Endothelial cell of umbilical vein (primary cell): ENCODE measurements at regions not wholly inside any gene's neighbourhood (a gene's known extent, or its start where the extent isn't known, plus 50 kb on each side); places are given as distances from the start of the nearest gene placed in this dataset.

Source experiments
- BruUV-seq: library from RNA; stranded (reverse); fragments of 400-500 nt; replicated peaks from 2 replicates; lab custom pipeline; 2021; lab: Mats Ljungman, UMichigan
- CTCF ChIA-PET: fragments of 300-600, 350-600 bp; sonication (Branson Sonifier 250); formaldehyde crosslinking; loops from one replicate; lab custom pipeline; 2021; ENCODE audit warnings: antibody characterized with exemption, inconsistent platforms; lab: Charles Lee
- POLR2A ChIA-PET: fragments of 300-600, 350-600 bp; sonication (Branson Sonifier 250); formaldehyde crosslinking; loops from one replicate; lab custom pipeline; 2021; ENCODE audit warnings: antibody characterized with exemption, inconsistent platforms; lab: Charles Lee
- DNase-seq: peaks from one replicate; pipeline ENCODE4 v3.0.0-alpha.2; 2011; ENCODE audit warnings: low read depth, low spot score
- FAIRE-seq: peaks from 2 replicates; lab custom pipeline; 2011; peaks lifted over from hg19 to GRCh38; lab: Jason Lieb, UNC
- H2AFZ ChIP-seq: 2 replicates; pipeline ENCODE4 v1.6.0; 2012; ENCODE audit warnings: low read depth, low read length, control low read depth, inconsistent platforms
- H3K27ac ChIP-seq: 2 replicates; pipeline ENCODE4 v1.5.1; 2011; ENCODE audit warnings: low read depth, mild to moderate bottlenecking, control low read depth, low read length, moderate library complexity; ENCODE audit not compliant: insufficient read depth
- H3K27me3 ChIP-seq, 2 experiments: 2 replicates each; pipeline versions ENCODE4 v1.6.0 to v1.6.1; 2011; ENCODE audit warnings: low read length in 2 of 2, mixed read lengths in 1 of 2; ENCODE audit not compliant: control insufficient read depth in 2 of 2, insufficient read depth in 2 of 2
- H3K36me3 ChIP-seq, 2 experiments: 2 replicates in 1 of 2; 3 replicates in 1 of 2; pipeline ENCODE4 v1.5.1; 2011; ENCODE audit warnings: low read length in 2 of 2, mild to moderate bottlenecking in 1 of 2, moderate library complexity in 1 of 2; ENCODE audit not compliant: control insufficient read depth in 2 of 2, insufficient read depth in 2 of 2; ENCODE audit errors: extremely low read depth in 1 of 2
- H3K4me1 ChIP-seq: 3 replicates; pipeline ENCODE4 v1.5.1; 2011; ENCODE audit warnings: mild to moderate bottlenecking, low read length; ENCODE audit not compliant: control insufficient read depth, insufficient read depth; ENCODE audit errors: extremely low read depth
- H3K4me2 ChIP-seq: 2 replicates; pipeline ENCODE4 v1.6.1; 2011; ENCODE audit warnings: low read length, control low read depth, mixed read lengths; ENCODE audit not compliant: insufficient read depth
- H3K4me3 ChIP-seq, 3 experiments: fragments of 200-600 bp in 1 of 3; sonication (generic), shearing (Covaris generic) in 1 of 3; replicated peaks in 1 of 3; 2 replicates each; pipeline ENCODE4 v1.5.1; 2011 to 2016; ENCODE audit warnings: control low read depth in 3 of 3, low read length in 3 of 3, mild to moderate bottlenecking in 2 of 3, inconsistent platforms in 1 of 3, low read depth in 1 of 3, moderate library complexity in 1 of 3; ENCODE audit not compliant: insufficient read depth in 1 of 3
- H3K79me2 ChIP-seq: 2 replicates; pipeline ENCODE4 v1.6.0; 2012; ENCODE audit warnings: low read length, inconsistent platforms; ENCODE audit not compliant: control insufficient read depth, insufficient read depth
- H3K9ac ChIP-seq: replicated peaks from 2 replicates; pipeline ENCODE3; 2011; ENCODE audit warnings: low read length, control low read depth; ENCODE audit not compliant: insufficient read depth; ENCODE audit errors: extremely low read depth
- H3K9me1 ChIP-seq: replicated peaks from 3 replicates; pipeline ENCODE4 v1.6.0; 2011; ENCODE audit warnings: mild to moderate bottlenecking, low read length; ENCODE audit not compliant: control insufficient read depth, insufficient read depth; ENCODE audit errors: extremely low read depth
- H3K9me3 ChIP-seq: replicated peaks from 2 replicates; pipeline ENCODE4 v1.5.1; 2012; ENCODE audit warnings: low read length, inconsistent platforms; ENCODE audit not compliant: control insufficient read depth, insufficient read depth
- H4K20me1 ChIP-seq: replicated peaks from 2 replicates; pipeline ENCODE3; 2011; ENCODE audit warnings: mild to moderate bottlenecking, low read length; ENCODE audit not compliant: control insufficient read depth, insufficient read depth; ENCODE audit errors: extremely low read depth
- CTCF ChIP-seq, 2 donors: IDR thresholded peaks; 1 replicate in 1 of 2; 2 replicates in 1 of 2; pipeline ENCODE4 v1.5.1; 2011; ENCODE audit warnings: low read length in 2 of 2, mild to moderate bottlenecking in 2 of 2, moderate library complexity in 2 of 2, control low read depth in 1 of 2, inconsistent platforms in 1 of 2, low read depth in 1 of 2; ENCODE audit not compliant: insufficient read depth in 1 of 2; ENCODE audit errors: extremely low read depth in 1 of 2
- EZH2 ChIP-seq: IDR thresholded peaks from 2 replicates; pipeline ENCODE4 v1.6.1; 2012; ENCODE audit warnings: borderline replicate concordance, low read depth, mild to moderate bottlenecking, moderate library complexity, low read length, inconsistent platforms; ENCODE audit not compliant: severe bottlenecking
- FOS ChIP-seq: IDR thresholded peaks from 2 replicates; pipeline ENCODE4 v1.6.1; 2011; ENCODE audit warnings: mild to moderate bottlenecking, low read length, moderate library complexity, borderline replicate concordance; ENCODE audit not compliant: insufficient read depth
- GATA2 ChIP-seq: IDR thresholded peaks from 2 replicates; pipeline ENCODE4 v1.7.0; 2011; ENCODE audit warnings: low read depth, mild to moderate bottlenecking, moderate library complexity, mixed read lengths, low read length; ENCODE audit not compliant: insufficient read length, insufficient read depth
- JUN ChIP-seq: IDR thresholded peaks from 2 replicates; pipeline ENCODE4 v1.6.1; 2011; ENCODE audit warnings: borderline replicate concordance, low read depth; ENCODE audit not compliant: insufficient read length, insufficient read depth
- MAX ChIP-seq: IDR thresholded peaks from 2 replicates; pipeline ENCODE4 v1.6.1; 2011; ENCODE audit not compliant: insufficient read depth, insufficient read length
- MYC ChIP-seq: IDR thresholded peaks from one replicate; pipeline ENCODE4 v1.6.1; 2011; ENCODE audit warnings: mild to moderate bottlenecking, low read depth, low read length
- POLR2A ChIP-seq: IDR thresholded peaks from 2 replicates; pipeline ENCODE4 v1.6.1; 2012; ENCODE audit warnings: low read depth, mild to moderate bottlenecking, control low read depth, low read length
- POLR2AphosphoS5 ChIP-seq: IDR thresholded peaks from 2 replicates; pipeline ENCODE4 v1.6.1; 2012; ENCODE audit warnings: low read depth, mild to moderate bottlenecking, control low read depth, low read length, moderate library complexity; ENCODE audit not compliant: insufficient read depth
- dilution Hi-C: fragments of 300-500 bp; cut with MboI; formaldehyde crosslinking; loops from one replicate; pipeline ENCODE4 v1.15.0; 2019; ENCODE audit warnings: low sequenced_read_pairs; ENCODE audit not compliant: extremely low pct_ligation_motif_present
- intact Hi-C: fragments of 100-400 bp; cut with micrococcal nuclease; formaldehyde crosslinking; loops from one replicate; pipeline ENCODE4 v1.10.0; 2022

GRCh38 chr22:48434156-48434867 lies 1393.4 kb downstream of the BRD1 start:
- CTCF ChIA-PET = no interaction called here
- Histone ChIP-seq H3K79me2 (no peaks in the 10 kb centered on the region), H3K9ac (no peak overlapping the region), H3K4me3 (no peak overlapping the region), H3K9me3 (peaks cover 16% of the 10 kb centered on the region), H4K20me1 (no peaks in the 10 kb centered on the region), H3K27me3 (no peaks in the 10 kb centered on the region), H2AFZ (no peak overlapping the region), H3K4me1 (no peaks in the 10 kb centered on the region), H3K36me3 (no peaks in the 10 kb centered on the region), H3K4me2 (no peak overlapping the region), H3K27ac (no peak overlapping the region), H3K9me1 (no peaks in the 10 kb centered on the region)
- no peak for FAIRE-seq
- dilution Hi-C loops (no loop called here), intact Hi-C loops (no loop called here)
- no TSS peak for BruUV-seq
- no peak for DNase-seq
- POLR2A ChIA-PET = interaction anchor here (0.7 kb wide), 1 partner anchor 266 kb away, joined by 11 read pairs; no protein-coding TSS in a partner anchor
- no peak for TF ChIP-seq POLR2AphosphoS5
- TF ChIP-seq JUN = no peak
- TF ChIP-seq MAX = no peak
- TF ChIP-seq MYC = no peak
- TF ChIP-seq GATA2 = no peak
- TF ChIP-seq POLR2A = no peak
- TF ChIP-seq FOS = no peak

- no peaks in the 10 kb centered on the region for H3K9me1 ChIP-seq
- ChIA-PET POLR2A (no interaction called here), CTCF (no interaction called here)
- no peaks in the 10 kb centered on the region for H3K36me3 ChIP-seq
- no peak overlapping the region for H2AFZ ChIP-seq
- H3K4me1 ChIP-seq = no peaks in the 10 kb centered on the region
- TF ChIP-seq MYC (no peak), POLR2A (no peak), GATA2 (no peak), JUN (no peak), MAX (no peak), CTCF (IDR thresholded peaks at IDR 0.05; ENCODE audit: extremely low read depth in 1 of 2, insufficient read depth in 1 of 2, low read depth in 1 of 2, low read length in 2 of 2) (no peak), POLR2AphosphoS5 (no peak), FOS (no peak), EZH2 (no peak)
- H3K79me2 ChIP-seq = no peaks in the 10 kb centered on the region
- FAIRE-seq = no peak
- no peak overlapping the region for H3K4me2 ChIP-seq
- H3K9ac ChIP-seq = no peak overlapping the region
- DNase-seq = no peak
- no TSS peak for BruUV-seq
- dilution Hi-C loops (no loop called here), intact Hi-C loops (no loop called here)
- H3K27me3 ChIP-seq = no peaks in the 10 kb centered on the region
- peaks cover 16% of the 10 kb centered on the region for H3K9me3 ChIP-seq
- H4K20me1 ChIP-seq = no peaks in the 10 kb centered on the region
- no peak overlapping the region for H3K4me3 ChIP-seq
- H3K27ac ChIP-seq = no peak overlapping the region
These were observed 1394.0 kb downstream of the BRD1 start for GRCh38 chr22:48433647-48434046.
